ENCODE measurements at regions not wholly inside any gene's neighbourhood (a gene's known extent, or its start where the extent isn't known, plus 50 kb on each side); places are given as distances from the start of the nearest gene placed in this dataset.

DNA sequence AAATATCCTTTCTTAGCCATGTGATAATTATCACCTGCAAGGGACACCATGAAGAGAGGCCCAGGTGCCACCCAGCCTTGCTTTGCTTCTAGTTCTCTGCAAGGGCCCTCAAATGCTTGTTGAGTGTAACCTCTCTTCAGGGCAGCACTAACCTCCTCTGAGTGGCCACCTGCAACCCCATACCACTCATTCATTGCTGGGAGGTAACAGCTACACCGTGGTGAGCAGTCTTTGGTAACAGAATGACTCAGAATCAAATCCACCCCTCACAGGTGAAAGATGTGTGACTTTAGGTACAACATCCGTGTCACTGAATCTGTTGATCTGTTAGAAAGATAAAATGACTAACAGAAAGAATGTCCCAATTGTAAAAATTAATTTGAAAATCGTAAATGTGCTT is 365.1 kb upstream of the TRPC7 start:
- H3K23ac ChIP-seq (ENCODE audit: insufficient read length), result no peak overlapping the region
- no peak overlapping the region for H3K14ac ChIP-seq (ENCODE audit: insufficient read length)
- no peak overlapping the region for H2BK120ac ChIP-seq (replicated peaks; ENCODE audit: low read depth, low read length)
- H3K4me2 ChIP-seq (ENCODE audit: insufficient read depth in 1 of 2, low read depth in 2 of 2, low read length in 2 of 2), result no peak overlapping the region
- ChIA-PET POLR2A (ENCODE audit: partially characterized antibody) (no interaction called here), CTCF (ENCODE audit: partially characterized antibody) (interaction anchor here (1.1 to 1.2 kb wide), 2 partner anchors 16 to 45 kb away, joined by 4 read pairs; no protein-coding TSS in a partner anchor)
- H2AK5ac ChIP-seq (ENCODE audit: low read depth, low read length), result no peak overlapping the region
- no peaks in the 10 kb centered on the region for H3K79me1 ChIP-seq (ENCODE audit: low read depth, low read length)
- H2BK20ac ChIP-seq (ENCODE audit: low read length), result no peak overlapping the region
- no peak overlapping the region for H2BK5ac ChIP-seq (ENCODE audit: low read depth, low read length)
- H4K8ac ChIP-seq (ENCODE audit: extremely low read depth, insufficient read depth, low read length), result no peak overlapping the region
- 86% methylated on average over 3 of the region's 3 CpGs; no CpG with 5 or more reads in 1 of the 2 experiments for WGBS, 2 experiments (ENCODE audit: extremely low coverage in 1 of 2, insufficient coverage in 1 of 2, insufficient read length in 1 of 2, insufficient replicate concordance in 2 of 2, low coverage in 1 of 2, low lambda C conversion rate in 2 of 2, missing lambda C conversion rate in 1 of 2)
- no peak for FAIRE-seq
- no peak overlapping the region for H3K56ac ChIP-seq (replicated peaks; ENCODE audit: insufficient read length, low read depth, low read length)
- no peaks in the 10 kb centered on the region for H4K20me1 ChIP-seq (replicated peaks in 1 of 2; ENCODE audit: control insufficient read depth in 1 of 2, insufficient read depth in 2 of 2, low read length in 2 of 2)
- H3K79me2 ChIP-seq (ENCODE audit: control insufficient read depth in 1 of 2, insufficient read depth in 2 of 2, low read length in 2 of 2), result no peaks in the 10 kb centered on the region
- H3K4ac ChIP-seq (replicated peaks; ENCODE audit: insufficient read length, low read depth, low read length), result no peak overlapping the region
- no peak overlapping the region for H2AFZ ChIP-seq (ENCODE audit: low read length)
- H3K9ac ChIP-seq (replicated peaks in 1 of 4; ENCODE audit: extremely low read depth in 1 of 4, low read depth in 3 of 4, low read length in 3 of 4), result no peak overlapping the region
- H2BK12ac ChIP-seq (ENCODE audit: low read depth, low read length), result no peak overlapping the region
- no peak for DNase-seq (ENCODE audit: low read depth in 1 of 2, low spot score in 2 of 2)
- no peak overlapping the region for H4K91ac ChIP-seq (replicated peaks; ENCODE audit: insufficient read length, low read length)
- no peak overlapping the region for H3K27ac ChIP-seq (ENCODE audit: low read depth, low read length)
- no peak overlapping the region for H4K5ac ChIP-seq (ENCODE audit: insufficient read length, low read depth, low read length)
- no peak overlapping the region for H3K18ac ChIP-seq (ENCODE audit: extremely low read depth, low read length)
- no peak overlapping the region for H2BK15ac ChIP-seq (ENCODE audit: low read length)
- no peaks in the 10 kb centered on the region; a peak in 1 of 7 replicates for H3K4me1 ChIP-seq (replicated peaks in 1 of 4; ENCODE audit: control insufficient read depth in 3 of 4, insufficient read depth in 4 of 4, low read length in 3 of 4)
- peaks cover 0 to 6% of the 10 kb centered on the region in 2 experiments; a peak in 1 of 4 replicates for H3K9me3 ChIP-seq (ENCODE audit: insufficient read depth in 2 of 2, low read depth in 1 of 2, low read length in 1 of 2)
- H3K27me3 ChIP-seq (replicated peaks in 1 of 4; ENCODE audit: control insufficient read depth in 3 of 4, extremely low read depth in 1 of 4, insufficient read depth in 3 of 4, low read length in 3 of 4), result no peaks in the 10 kb centered on the region
- H3K36me3 ChIP-seq (ENCODE audit: control insufficient read depth in 2 of 4, insufficient read depth in 4 of 4, low read length in 3 of 4), result no peaks in the 10 kb centered on the region
- no peak overlapping the region for H3K4me3 ChIP-seq (ENCODE audit: extremely low read depth in 1 of 4, insufficient read depth in 2 of 4, low read depth in 3 of 4, low read length in 4 of 4)
- H3K23me2 ChIP-seq (ENCODE audit: low read depth, low read length), result no peaks in the 10 kb centered on the region
- no peak for TF ChIP-seq HDAC6 (IDR thresholded peaks at IDR 0.05; ENCODE audit: low read depth, low read length)
- TF ChIP-seq, protein P1, sequence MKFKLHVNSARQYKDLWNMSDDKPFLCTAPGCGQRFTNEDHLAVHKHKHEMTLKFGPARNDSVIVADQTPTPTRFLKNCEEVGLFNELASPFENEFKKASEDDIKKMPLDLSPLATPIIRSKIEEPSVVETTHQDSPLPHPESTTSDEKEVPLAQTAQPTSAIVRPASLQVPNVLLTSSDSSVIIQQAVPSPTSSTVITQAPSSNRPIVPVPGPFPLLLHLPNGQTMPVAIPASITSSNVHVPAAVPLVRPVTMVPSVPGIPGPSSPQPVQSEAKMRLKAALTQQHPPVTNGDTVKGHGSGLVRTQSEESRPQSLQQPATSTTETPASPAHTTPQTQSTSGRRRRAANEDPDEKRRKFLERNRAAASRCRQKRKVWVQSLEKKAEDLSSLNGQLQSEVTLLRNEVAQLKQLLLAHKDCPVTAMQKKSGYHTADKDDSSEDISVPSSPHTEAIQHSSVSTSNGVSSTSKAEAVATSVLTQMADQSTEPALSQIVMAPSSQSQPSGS (IDR thresholded peaks at IDR 0.05; ENCODE audit: low read length), result no peak
- TF ChIP-seq, protein P2, sequence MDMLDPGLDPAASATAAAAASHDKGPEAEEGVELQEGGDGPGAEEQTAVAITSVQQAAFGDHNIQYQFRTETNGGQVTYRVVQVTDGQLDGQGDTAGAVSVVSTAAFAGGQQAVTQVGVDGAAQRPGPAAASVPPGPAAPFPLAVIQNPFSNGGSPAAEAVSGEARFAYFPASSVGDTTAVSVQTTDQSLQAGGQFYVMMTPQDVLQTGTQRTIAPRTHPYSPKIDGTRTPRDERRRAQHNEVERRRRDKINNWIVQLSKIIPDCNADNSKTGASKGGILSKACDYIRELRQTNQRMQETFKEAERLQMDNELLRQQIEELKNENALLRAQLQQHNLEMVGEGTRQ (IDR thresholded peaks at IDR 0.05; ENCODE audit: low read length), result no peak
- no peak for TF ChIP-seq POLR2AphosphoS5 (IDR thresholded peaks at IDR 0.05; ENCODE audit: low read depth, low read length)
- no peak for TF ChIP-seq ASH2L (IDR thresholded peaks at IDR 0.05; ENCODE audit: low read length)
- no peak for TF ChIP-seq TAF7 (optimal IDR thresholded peaks at IDR 0.05; ENCODE audit: borderline replicate concordance, low read depth, low read length)

All from H1 (cell line).